ENCODE measurements at regions not wholly inside any gene's neighbourhood (a gene's known extent, or its start where the extent isn't known, plus 50 kb on each side); places are given as distances from the start of the nearest gene placed in this dataset.

DNA sequence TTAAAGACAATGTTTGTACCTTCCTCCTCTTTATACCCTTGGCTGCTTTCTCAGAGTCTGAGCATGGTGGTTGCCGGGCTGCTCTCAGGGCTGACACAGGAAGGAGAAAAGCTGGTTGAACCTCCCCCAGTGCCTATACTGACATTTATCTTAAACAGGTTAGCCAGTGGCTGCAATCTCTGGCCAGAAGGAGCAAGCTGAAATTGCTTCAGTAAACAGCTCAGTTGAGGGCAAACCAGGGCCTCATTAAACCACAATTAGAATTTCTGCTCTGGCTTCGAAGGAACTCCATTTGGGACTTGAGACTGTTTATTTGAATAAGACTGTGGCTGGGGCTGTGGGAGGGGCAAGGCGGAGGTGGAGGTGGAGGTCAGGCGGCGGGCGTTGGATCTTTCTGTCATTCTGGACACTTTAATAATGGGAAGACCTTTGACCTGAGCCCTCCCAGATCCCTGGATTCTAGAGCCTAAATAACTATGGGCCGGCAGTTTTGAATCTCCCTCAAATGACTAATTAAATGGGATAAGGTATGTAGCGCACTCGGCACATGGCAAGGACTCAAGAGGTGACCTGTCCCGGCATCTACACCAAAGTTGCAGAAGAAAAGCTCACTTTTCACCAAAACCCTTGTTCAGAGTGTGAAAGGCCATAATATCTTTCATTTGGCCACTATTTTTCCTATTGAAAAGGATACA is 120.6 kb upstream of the MYCN start:
- TF ChIP-seq CTCF (IDR thresholded peaks at IDR 0.05) (no peak), EP300 (IDR thresholded peaks at IDR 0.05) (no peak)
- TF ChIP-seq, protein P1, sequence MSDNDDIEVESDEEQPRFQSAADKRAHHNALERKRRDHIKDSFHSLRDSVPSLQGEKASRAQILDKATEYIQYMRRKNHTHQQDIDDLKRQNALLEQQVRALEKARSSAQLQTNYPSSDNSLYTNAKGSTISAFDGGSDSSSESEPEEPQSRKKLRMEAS (IDR thresholded peaks at IDR 0.05): no peak

Measured in A549 (cell line).